GM19395 (cell line): ENCODE measurements at regions not wholly inside any gene's neighbourhood (a gene's known extent, or its start where the extent isn't known, plus 50 kb on each side); places are given as distances from the start of the nearest gene placed in this dataset.

ENCODE experiments used
- ATAC-seq: cut with Tn5 transposase; IDR thresholded peaks from one replicate; pipeline ENCODE4 v1.9.1; 2021; ENCODE audit warnings: mild to moderate bottlenecking, moderate library complexity; ENCODE audit not compliant: unreplicated experiment

GRCh38 chr18:59086522-59086921, 53.2 kb upstream of the SEC11C start:
- no peak for ATAC-seq

- no peak for ATAC-seq
Observed at GRCh38 chr18:59087391-59087790, 52.3 kb upstream of the SEC11C start.
